H9 (cell line): ENCODE measurements at regions not wholly inside any gene's neighbourhood (a gene's known extent, or its start where the extent isn't known, plus 50 kb on each side); places are given as distances from the start of the nearest gene placed in this dataset.

Experiments used
- DNase-seq: peaks from one replicate; pipeline ENCODE4 v3.0.0-alpha.2; 2017
- H2AFZ ChIP-seq: one replicate; pipeline ENCODE4 v1.6.1; 2013; ENCODE audit warnings: mild to moderate bottlenecking, low read length, control low read depth, moderate library complexity
- H2AK5ac ChIP-seq: 2 replicates; pipeline ENCODE4 v1.6.1; 2013; ENCODE audit warnings: low read length, control low read depth, mixed read lengths; ENCODE audit not compliant: insufficient read length
- H2BK120ac ChIP-seq: one replicate; pipeline ENCODE4 v1.6.1; 2013; ENCODE audit warnings: low read depth, mild to moderate bottlenecking, low read length, control low read depth, inconsistent platforms; ENCODE audit not compliant: poor library complexity, severe bottlenecking
- H2BK12ac ChIP-seq: 2 replicates; pipeline ENCODE4 v1.6.1; 2013; ENCODE audit warnings: low read length, control low read depth, mixed read lengths, low read depth; ENCODE audit not compliant: insufficient read length
- H2BK15ac ChIP-seq: 2 replicates; pipeline ENCODE4 v1.6.1; 2013; ENCODE audit warnings: low read depth, low read length, control low read depth
- H2BK20ac ChIP-seq: one replicate; pipeline ENCODE4 v1.6.1; 2013; ENCODE audit warnings: low read depth, mild to moderate bottlenecking, low read length, control low read depth, inconsistent platforms; ENCODE audit not compliant: poor library complexity, severe bottlenecking
- H2BK5ac ChIP-seq: 2 replicates; pipeline ENCODE4 v1.6.1; 2013; ENCODE audit warnings: low read length, control low read depth, mixed read lengths; ENCODE audit not compliant: insufficient read length
- H3K14ac ChIP-seq: 2 replicates; pipeline ENCODE4 v1.6.1; 2013; ENCODE audit warnings: low read length, control low read depth; ENCODE audit not compliant: insufficient read depth
- H3K18ac ChIP-seq: 2 replicates; pipeline ENCODE4 v1.6.1; 2013; ENCODE audit warnings: low read depth, mild to moderate bottlenecking, mixed read lengths, low read length, control low read depth; ENCODE audit not compliant: insufficient read length
- H3K23ac ChIP-seq: 2 replicates; pipeline ENCODE4 v1.6.1; 2013; ENCODE audit warnings: low read length, control low read depth, mixed read lengths, low read depth; ENCODE audit not compliant: insufficient read length
- H3K23me2 ChIP-seq: 2 replicates; pipeline ENCODE4 v1.6.1; 2013; ENCODE audit warnings: low read depth, mild to moderate bottlenecking, mixed read lengths, low read length, control low read depth; ENCODE audit not compliant: insufficient read length, poor library complexity, severe bottlenecking
- H3K27ac ChIP-seq: 2 replicates; pipeline ENCODE4 v1.5.1; 2013; ENCODE audit warnings: low read length, control low read depth, mixed read lengths, low read depth; ENCODE audit not compliant: insufficient read length
- H3K27me3 ChIP-seq: 2 replicates; pipeline ENCODE4 v1.6.1; 2013; ENCODE audit warnings: low read length, control low read depth, inconsistent platforms; ENCODE audit not compliant: insufficient read depth
- H3K4ac ChIP-seq: 2 replicates; pipeline ENCODE4 v1.6.1; 2013; ENCODE audit warnings: low read depth, mild to moderate bottlenecking, control low read depth, inconsistent platforms, low read length, moderate library complexity
- H3K4me1 ChIP-seq: 2 replicates; pipeline ENCODE4 v1.6.1; 2013; ENCODE audit warnings: low read length, control low read depth, inconsistent platforms; ENCODE audit not compliant: insufficient read depth
- H3K4me2 ChIP-seq: 2 replicates; pipeline ENCODE4 v1.6.1; 2013; ENCODE audit warnings: low read length, control low read depth, mixed read lengths; ENCODE audit not compliant: insufficient read length, insufficient read depth
- H3K56ac ChIP-seq: 2 replicates; pipeline ENCODE4 v1.6.1; 2013; ENCODE audit warnings: low read depth, mild to moderate bottlenecking, mixed read lengths, low read length, control low read depth; ENCODE audit not compliant: insufficient read length
- H3K79me1 ChIP-seq: 2 replicates; pipeline ENCODE4 v1.6.1; 2013; ENCODE audit warnings: low read depth, mild to moderate bottlenecking, moderate library complexity, low read length, control low read depth, inconsistent platforms; ENCODE audit not compliant: insufficient read depth, poor library complexity, severe bottlenecking
- H3K79me2 ChIP-seq: 2 replicates; pipeline ENCODE4 v1.6.1; 2013; ENCODE audit warnings: low read length, control low read depth, inconsistent platforms; ENCODE audit not compliant: insufficient read depth
- H3K9ac ChIP-seq: 2 replicates; pipeline ENCODE4 v1.6.1; 2013; ENCODE audit warnings: low read length, control low read depth, mixed read lengths; ENCODE audit not compliant: insufficient read length; ENCODE audit errors: extremely low read depth
- H3K9me3 ChIP-seq: one replicate; pipeline ENCODE4 v1.6.1; 2013; ENCODE audit warnings: low read depth, low read length, inconsistent platforms; ENCODE audit not compliant: control insufficient read depth
- H3T11ph ChIP-seq: one replicate; pipeline ENCODE4 v1.6.1; 2013; ENCODE audit warnings: mild to moderate bottlenecking, low read length, control low read depth, inconsistent platforms
- H4K20me1 ChIP-seq: one replicate; pipeline ENCODE4 v1.6.1; 2013; ENCODE audit not compliant: control insufficient read depth, insufficient read length, insufficient read depth
- H4K5ac ChIP-seq: 2 replicates; pipeline ENCODE4 v1.6.1; 2013; ENCODE audit warnings: low read depth, mild to moderate bottlenecking, mixed read lengths, low read length, control low read depth; ENCODE audit not compliant: insufficient read length
- H4K8ac ChIP-seq: replicated peaks from 2 replicates; pipeline ENCODE4 v1.6.1; 2013; ENCODE audit warnings: low read length, control low read depth, mixed read lengths, low read depth; ENCODE audit not compliant: insufficient read length
- H4K91ac ChIP-seq: 2 replicates; pipeline ENCODE4 v1.6.1; 2013; ENCODE audit warnings: low read depth, mild to moderate bottlenecking, moderate library complexity, mixed read lengths, low read length, control low read depth; ENCODE audit not compliant: insufficient read length
- H3K27ac Mint-ChIP-seq, 3 experiments: 2 replicates in 2 of 3; 3 replicates in 1 of 3; pipeline ENCODE4 v1.8.0; 2020 to 2021; ENCODE audit warnings: mixed read lengths in 3 of 3, mild to moderate bottlenecking in 1 of 3, moderate library complexity in 1 of 3
- H3K27me3 Mint-ChIP-seq: 2 replicates; pipeline ENCODE4 v1.8.0; 2021; ENCODE audit warnings: low read depth, mild to moderate bottlenecking, moderate library complexity, mixed read lengths
- H3K36me3 Mint-ChIP-seq, 3 experiments: 2 replicates in 2 of 3; 3 replicates in 1 of 3; pipeline ENCODE4 v1.8.0; 2020 to 2021; ENCODE audit warnings: low read depth in 3 of 3, mixed read lengths in 3 of 3; ENCODE audit not compliant: insufficient read depth in 1 of 3
- H3K4me1 Mint-ChIP-seq, 2 experiments: 2 replicates each; pipeline ENCODE4 v1.8.0; 2020; ENCODE audit warnings: mixed read lengths in 2 of 2
- H3K4me3 Mint-ChIP-seq, 2 experiments: 2 replicates in 1 of 2; 3 replicates in 1 of 2; pipeline ENCODE4 v1.8.0; 2020 to 2021; ENCODE audit warnings: mild to moderate bottlenecking in 2 of 2, mixed read lengths in 2 of 2, moderate library complexity in 1 of 2
- H3K9me3 Mint-ChIP-seq, 2 experiments: 2 replicates in 1 of 2; 3 replicates in 1 of 2; pipeline ENCODE4 v1.8.0; 2020; ENCODE audit warnings: mild to moderate bottlenecking in 2 of 2, mixed read lengths in 2 of 2, moderate library complexity in 1 of 2
- CTCF ChIP-seq: fragments of 200-600 bp; sonication (generic); conservative IDR thresholded peaks from 3 replicates; pipeline ENCODE4 v1.8.0; 2021; ENCODE audit warnings: antibody characterized with exemption, mild to moderate bottlenecking
- WGBS: extraction: QIAGEN DNeasy Blood & Tissue Kit; methylation state at CpG from one replicate; pipeline ENCODE4 v1.1.7; 2013; ENCODE audit warnings: missing lambda C conversion rate, low lambda C conversion rate, mixed read lengths; ENCODE audit not compliant: insufficient read length; ENCODE audit errors: extremely low coverage; 5-methylcytosine and 5-hydroxymethylcytosine counted together

DNA sequence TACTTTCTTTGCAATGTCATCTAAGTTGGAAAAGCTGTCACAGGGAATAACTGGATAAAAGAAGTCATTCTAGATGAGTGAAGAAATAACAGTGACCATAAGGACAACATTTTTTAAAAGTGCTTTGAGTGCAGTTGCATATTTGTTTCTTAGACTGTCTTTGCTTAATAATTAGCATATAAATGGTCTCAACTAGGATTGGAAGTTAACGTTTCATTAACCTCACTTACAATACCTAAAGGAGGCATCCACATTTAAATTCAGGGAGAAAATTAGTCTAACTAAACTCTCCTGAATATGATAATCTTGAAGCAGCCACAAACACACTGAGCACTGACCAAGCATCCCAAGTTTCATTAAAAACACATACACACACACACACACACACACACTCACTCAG lies 780.7 kb downstream of the PCDH18 start:
- Mint-ChIP-seq H3K36me3 (peaks cover 19 to 29% (median 28%) of the 10 kb centered on the region in 3 experiments), H3K9me3 (peaks cover 14 to 26% of the 10 kb centered on the region in 2 experiments), H3K27me3 (no peaks in the 10 kb centered on the region), H3K27ac (peak overlapping the region; percentile 50 to 90 (median 53); a peak in 5 of 7 replicates), H3K4me3 (peak overlapping the region in 1 of 2 experiments; percentile 13; a peak in 1 of 5 replicates), H3K4me1 (peaks cover 20% of the 10 kb centered on the region in 2 experiments)
- Histone ChIP-seq H2BK12ac (no peak overlapping the region), H3K4me1 (peaks cover 3% of the 10 kb centered on the region; the same call in 1 of the 2 replicates), H2AK5ac (no peak overlapping the region), H2AFZ (no peak overlapping the region), H4K91ac (no peak overlapping the region), H3K4me2 (peak overlapping the region; percentile 21), H3K9me3 (peaks cover 18% of the 10 kb centered on the region), H2BK15ac (no peak overlapping the region), H3K18ac (no peak overlapping the region), H3K14ac (no peak overlapping the region), H2BK120ac (no peak overlapping the region), H3K27ac (no peak overlapping the region), H3K79me1 (no peaks in the 10 kb centered on the region), H3K79me2 (no peaks in the 10 kb centered on the region), H3K23ac (no peak overlapping the region), H3K23me2 (no peaks in the 10 kb centered on the region), H4K20me1 (no peaks in the 10 kb centered on the region), H3T11ph (no peak overlapping the region), H3K4ac (no peak overlapping the region), H2BK5ac (no peak overlapping the region), H2BK20ac (no peak overlapping the region), H3K27me3 (no peaks in the 10 kb centered on the region), H4K5ac (no peak overlapping the region), H3K9ac (no peak overlapping the region), H3K56ac (no peak overlapping the region), H4K8ac (no peak overlapping the region)
- WGBS: no CpG with 5 or more reads among the region's 1 CpG
- DNase-seq: no peak
- no peak for TF ChIP-seq CTCF
